Omental fat pad (tissue), 3 donors: ENCODE measurements at regions not wholly inside any gene's neighbourhood (a gene's known extent, or its start where the extent isn't known, plus 50 kb on each side); places are given as distances from the start of the nearest gene placed in this dataset.

Experiments
- ATAC-seq: fragments of 150-250 bp; one replicate; pipeline ENCODE4 v1.9.1; 2016; ENCODE audit warnings: mild to moderate bottlenecking, moderate library complexity; ENCODE audit not compliant: low FRiP score
- DNase-seq: peaks from one replicate; pipeline ENCODE4 v3.0.0-alpha.2; 2019; ENCODE audit warnings: low spot score
- TF ChIP-seq, protein P1 (sequence below), 3 donors: fragments of 450-650 bp; IDR thresholded peaks; one replicate each; pipeline ENCODE4 v1.5.1; 2016 to 2017; ENCODE audit warnings: antibody characterized with exemption in 3 of 3, mild to moderate bottlenecking in 3 of 3, moderate library complexity in 2 of 3

DNA sequence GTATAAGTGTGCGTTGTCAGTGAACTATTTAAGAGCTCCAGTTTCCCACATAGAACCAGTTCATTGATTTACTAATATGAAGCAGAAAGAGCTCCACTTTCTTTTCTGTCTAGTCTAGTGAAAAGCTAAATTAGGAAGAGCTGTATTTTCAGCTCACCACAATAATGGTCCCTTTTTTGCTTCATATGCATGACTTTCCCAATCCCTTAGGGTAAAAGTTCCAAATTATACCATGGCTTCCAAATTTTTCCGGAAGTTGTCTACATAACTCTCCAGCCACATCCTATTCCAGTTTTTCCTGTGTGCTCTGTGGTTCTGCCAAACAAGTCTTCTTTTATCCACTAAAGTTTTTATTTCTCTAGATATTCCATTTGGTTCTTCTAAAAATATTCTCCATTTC is 685.2 kb downstream of the REEP3 start:
- DNase-seq (no peak), ATAC-seq (no peak)
- TF ChIP-seq, protein P1, sequence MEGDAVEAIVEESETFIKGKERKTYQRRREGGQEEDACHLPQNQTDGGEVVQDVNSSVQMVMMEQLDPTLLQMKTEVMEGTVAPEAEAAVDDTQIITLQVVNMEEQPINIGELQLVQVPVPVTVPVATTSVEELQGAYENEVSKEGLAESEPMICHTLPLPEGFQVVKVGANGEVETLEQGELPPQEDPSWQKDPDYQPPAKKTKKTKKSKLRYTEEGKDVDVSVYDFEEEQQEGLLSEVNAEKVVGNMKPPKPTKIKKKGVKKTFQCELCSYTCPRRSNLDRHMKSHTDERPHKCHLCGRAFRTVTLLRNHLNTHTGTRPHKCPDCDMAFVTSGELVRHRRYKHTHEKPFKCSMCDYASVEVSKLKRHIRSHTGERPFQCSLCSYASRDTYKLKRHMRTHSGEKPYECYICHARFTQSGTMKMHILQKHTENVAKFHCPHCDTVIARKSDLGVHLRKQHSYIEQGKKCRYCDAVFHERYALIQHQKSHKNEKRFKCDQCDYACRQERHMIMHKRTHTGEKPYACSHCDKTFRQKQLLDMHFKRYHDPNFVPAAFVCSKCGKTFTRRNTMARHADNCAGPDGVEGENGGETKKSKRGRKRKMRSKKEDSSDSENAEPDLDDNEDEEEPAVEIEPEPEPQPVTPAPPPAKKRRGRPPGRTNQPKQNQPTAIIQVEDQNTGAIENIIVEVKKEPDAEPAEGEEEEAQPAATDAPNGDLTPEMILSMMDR (IDR thresholded peaks at IDR 0.05): no peak

GRCh38 chr10:64209561-64209960 is 688.4 kb downstream of the REEP3 start:
- no peak for DNase-seq
- ATAC-seq: no peak
- TF ChIP-seq, protein P1 (IDR thresholded peaks at IDR 0.05): no peak

- ATAC-seq (no peak), DNase-seq (no peak)
- TF ChIP-seq, protein P1 (IDR thresholded peaks at IDR 0.05): no peak
Observed at GRCh38 chr10:64210211-64210610, 689.0 kb downstream of the REEP3 start.

DNA sequence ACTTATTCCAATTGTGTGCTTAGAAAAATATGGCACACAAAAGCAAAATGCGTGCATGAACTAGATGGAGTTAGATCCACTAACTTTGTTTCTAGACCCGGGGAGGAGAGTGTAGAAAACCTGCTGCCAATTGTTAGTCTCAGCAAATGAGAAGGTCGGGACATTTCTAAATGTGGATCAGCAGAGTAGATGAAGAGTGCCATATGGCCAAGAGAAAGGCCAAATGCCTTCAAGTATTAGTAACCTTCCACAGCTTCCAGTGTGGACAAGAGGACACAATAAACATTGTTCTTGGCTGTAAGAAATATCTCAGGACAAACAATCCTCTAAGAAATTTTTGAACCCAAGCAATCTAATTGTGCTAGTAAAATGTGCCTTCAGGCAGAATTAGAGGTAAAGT is 690.3 kb downstream of the REEP3 start:
- TF ChIP-seq, protein P1 (IDR thresholded peaks at IDR 0.05): no peak
- ATAC-seq (no peak), DNase-seq (no peak)

DNA sequence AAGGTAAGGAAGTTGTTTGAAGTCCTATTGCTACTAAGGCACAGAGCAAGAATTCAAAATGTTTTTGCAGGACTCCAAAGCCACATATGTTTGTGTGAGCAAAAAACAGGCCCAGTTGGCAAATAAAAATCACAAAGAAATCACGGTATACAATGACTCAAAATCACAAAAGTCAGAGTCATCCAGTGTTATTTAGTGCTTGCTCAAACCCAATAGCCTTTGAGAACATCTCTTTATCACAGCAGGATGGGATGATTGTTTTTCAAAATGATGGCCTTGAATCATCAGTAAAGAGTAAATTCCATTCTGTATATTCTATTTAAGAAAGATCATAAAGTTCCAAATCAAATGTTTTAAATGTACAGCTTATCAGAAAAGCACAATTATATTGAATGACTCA is 693.9 kb downstream of the REEP3 start:
- TF ChIP-seq, protein P1 (IDR thresholded peaks at IDR 0.05): no peak
- ATAC-seq (no peak), DNase-seq (no peak)

- no peak for ATAC-seq
- TF ChIP-seq, protein P1 (IDR thresholded peaks at IDR 0.05): no peak
- DNase-seq: no peak
Observed at GRCh38 chr10:64219271-64220025, 698.2 kb downstream of the REEP3 start.

DNA sequence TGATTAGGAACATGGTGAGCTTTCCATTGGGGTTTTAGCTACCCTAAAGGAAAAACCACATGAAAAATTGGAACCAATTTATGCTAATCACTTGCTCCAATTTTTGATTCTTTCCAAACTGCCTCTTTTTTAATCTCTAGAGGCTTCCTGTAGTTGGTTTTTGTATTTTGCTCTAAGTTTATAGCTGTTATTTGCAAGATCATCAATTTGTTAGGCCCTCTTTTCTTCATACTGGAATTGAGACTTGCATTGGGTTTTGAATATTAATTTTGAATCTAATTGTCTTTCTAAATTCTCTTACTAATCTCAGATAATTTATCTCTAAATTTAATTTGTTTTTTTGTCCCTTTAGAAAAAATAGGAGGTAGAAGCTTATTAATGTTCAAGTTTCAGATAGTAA is 713.3 kb downstream of the REEP3 start:
- ATAC-seq (no peak), DNase-seq (no peak)
- TF ChIP-seq, protein P1 (IDR thresholded peaks at IDR 0.05): no peak
